ENCODE measurements at regions not wholly inside any gene's neighbourhood (a gene's known extent, or its start where the extent isn't known, plus 50 kb on each side); places are given as distances from the start of the nearest gene placed in this dataset.
"Not testable (repeated sequence)": the region's sequence is repeated elsewhere in the genome, so short reads cannot be mapped to it uniquely, and the experiment has no call there.

DNA sequence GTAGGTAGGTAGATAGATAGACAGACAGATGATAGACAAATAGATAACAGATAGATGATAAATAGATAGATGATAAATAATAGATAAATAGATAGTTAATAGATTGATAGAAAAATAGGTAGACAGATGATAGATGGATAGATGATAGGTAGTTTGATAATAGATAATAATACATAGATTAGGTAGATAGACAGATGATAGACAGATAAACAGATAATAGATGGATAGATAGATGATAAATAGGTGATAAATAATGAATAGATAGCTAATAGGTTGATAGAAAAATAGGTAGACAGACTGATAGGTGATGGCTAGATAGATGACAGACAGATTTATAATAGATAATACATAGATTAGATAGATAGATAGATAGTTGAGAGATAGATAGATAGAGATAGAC, 350.5 kb upstream of the DPP6 start:
- DNase-seq, result no peak

DNA sequence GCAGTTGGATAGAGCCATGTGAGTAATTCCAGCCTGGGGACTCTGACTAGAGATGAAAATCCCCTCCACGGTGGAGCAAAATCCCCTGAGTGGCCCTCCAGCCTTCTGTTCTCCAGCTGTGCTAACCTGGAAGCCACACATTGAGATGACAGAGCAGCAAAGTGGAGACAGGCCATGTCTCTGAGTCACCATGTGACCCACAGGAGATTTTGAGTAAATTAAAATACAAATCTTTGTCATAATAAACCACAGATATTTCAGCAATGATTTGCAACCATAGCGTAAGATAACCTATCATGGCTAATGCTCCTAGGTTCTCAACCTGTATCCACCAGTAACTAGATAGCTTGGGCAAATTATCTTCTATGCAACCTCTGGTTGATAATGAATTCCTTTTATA, 328.3 kb upstream of the DPP6 start:
- not testable (repeated sequence) for DNase-seq

DNA sequence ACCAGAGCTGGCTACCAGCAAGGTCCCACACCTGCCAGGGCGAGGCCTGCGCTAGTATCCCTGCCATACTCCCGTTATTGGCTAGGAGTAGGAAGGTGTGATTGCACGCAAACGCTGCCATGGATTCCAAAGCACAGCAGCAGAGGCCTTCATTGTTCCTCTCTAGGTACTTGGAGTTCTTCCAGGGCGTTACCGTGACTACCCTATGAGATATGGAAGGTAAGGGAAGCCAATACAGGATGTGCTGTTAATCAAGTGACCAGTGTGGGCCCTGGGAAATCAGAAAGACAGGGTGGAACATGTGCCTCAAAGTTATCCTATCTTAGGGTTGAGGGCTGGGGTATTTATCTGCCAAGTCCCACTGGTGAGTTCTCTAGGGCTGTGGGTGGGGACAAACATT, 320.7 kb upstream of the DPP6 start:
- peak; percentile 17 for DNase-seq

DNA sequence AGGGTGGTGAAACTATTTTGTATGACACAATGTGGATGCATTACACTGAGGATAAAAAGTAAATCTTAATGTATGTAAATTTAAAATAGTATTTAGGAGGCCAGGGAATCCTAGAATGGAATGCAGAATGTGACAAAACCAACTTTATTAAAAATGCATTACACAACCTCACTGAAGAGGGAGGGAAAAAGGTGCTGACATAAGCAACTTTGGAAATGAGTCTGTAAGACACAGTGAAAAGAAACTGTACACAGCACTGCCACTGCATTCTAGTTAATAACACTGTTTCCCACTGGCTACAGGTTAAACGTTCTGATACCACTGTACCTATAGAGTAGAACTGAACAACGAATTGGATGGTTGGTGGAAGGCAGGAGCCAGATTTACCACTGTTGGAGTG, 308.8 kb upstream of the DPP6 start:
- not testable (repeated sequence) for DNase-seq

DNA sequence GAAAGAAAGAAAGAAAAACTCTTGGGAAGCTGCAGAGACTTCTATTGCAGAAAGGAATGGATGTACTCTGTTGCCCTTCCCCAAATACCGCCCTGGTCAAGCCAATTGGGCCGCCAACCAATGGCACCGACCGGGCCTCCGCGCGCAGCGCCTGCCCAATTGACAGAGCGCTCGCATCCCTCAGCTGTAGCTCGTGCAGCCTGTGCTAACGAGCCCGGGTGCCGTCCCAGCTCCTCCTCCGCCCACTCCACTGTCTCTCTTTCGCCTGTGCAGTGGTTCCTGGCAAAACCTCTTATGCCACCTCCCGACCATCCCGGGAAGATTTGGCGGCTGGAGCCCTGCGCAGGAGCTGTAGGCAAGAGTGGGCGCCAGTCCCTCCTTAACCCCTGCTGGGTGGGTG, 304.2 kb upstream of the DPP6 start:
- peak; percentile 69 for DNase-seq

DNA sequence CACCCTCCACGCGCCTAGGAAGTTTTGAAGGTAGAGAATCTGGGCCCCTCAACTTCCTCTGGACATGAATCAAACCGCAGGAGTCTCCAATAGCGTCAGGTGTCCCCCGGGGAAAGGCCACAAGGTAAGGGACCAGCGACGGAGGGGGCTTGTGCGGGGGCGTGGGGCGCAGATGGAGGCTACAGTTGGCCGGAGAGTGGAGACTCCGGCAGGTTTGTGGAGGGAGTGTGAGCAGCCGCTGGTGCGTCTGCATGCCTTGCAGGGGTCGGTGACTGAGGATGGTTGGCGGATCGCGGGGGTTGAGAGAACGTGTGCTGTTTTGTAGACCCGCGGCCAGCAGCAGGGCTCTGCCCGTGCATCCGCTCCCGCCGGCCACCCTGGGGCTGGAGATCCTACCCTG, 303.3 kb upstream of the DPP6 start:
- DNase-seq, result not testable (repeated sequence)

DNA sequence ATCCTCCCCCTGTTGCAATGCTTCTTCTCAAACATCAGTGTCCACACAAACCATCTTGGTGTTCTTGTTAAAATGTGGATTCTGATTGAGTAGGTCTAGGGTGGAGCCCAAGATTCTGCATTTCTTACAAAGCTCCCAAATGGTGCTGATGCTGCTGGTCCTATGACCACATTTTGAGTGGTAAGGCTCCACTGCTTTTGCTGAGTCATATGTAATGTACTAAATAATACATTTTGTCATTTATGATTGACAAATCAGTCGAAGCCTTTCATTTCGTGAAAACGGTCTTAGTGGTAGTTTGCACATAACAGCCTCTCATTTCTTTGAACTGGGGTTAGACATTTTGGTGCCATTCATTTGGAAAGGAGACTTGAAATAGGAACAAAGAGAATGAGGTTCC, 286.3 kb upstream of the DPP6 start:
- not testable (repeated sequence) for DNase-seq

DNA sequence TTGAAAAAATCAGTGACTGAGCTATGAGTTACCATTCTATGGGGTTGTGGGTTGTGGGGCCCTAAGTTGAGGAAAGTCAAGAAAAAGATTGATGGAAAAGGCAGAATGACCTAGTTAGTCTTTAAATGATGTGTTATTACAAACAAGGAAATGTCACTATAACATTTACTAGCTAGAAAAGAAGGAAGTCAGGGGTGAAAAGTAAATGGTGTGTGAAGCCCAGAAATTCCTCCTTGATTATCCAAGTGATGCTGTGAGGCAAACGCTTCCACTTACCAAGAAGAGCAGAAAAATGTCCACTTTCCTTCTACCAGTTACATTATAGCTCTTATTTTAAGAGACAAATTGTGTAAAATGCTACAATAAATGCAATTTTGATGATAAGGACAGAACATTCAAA, 285.3 kb upstream of the DPP6 start:
- DNase-seq, result not testable (repeated sequence)

DNA sequence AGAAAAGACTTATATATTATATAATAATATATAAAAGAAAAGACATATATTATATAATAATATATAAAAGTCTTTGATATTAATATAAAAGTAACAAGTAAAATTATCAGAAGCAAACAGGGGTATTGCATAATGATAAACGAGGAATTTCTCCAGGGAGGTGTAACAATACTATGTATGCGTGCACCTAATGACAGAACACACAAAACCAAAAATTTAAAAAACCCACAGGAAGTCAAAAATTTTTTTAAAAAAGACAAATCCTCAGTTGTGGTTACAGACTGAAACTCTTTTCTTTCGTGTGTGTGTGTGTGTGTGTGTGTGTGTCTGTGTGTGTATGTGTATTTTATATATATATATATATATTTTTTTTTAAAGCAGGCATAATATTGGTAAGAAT, 279.2 kb upstream of the DPP6 start:
- no peak for DNase-seq

DNA sequence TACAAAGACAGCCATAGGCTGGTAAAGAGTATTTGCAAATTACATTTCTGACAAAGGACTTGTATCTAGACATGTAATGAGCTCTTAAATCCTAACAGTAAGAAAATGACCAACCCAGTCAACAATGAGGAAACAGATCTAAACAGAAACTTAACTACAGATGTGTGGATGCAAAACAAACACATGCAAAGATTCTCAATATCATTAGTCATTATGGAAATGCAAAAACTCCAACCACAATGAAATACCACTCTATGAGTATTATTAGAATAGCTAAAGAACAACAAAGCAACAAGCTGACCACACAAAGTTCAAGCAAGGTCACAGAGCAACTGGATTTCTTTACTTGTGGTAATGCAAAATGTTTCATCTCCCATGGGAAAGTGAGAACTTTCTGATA, 275.3 kb upstream of the DPP6 start:
- DNase-seq, result not testable (repeated sequence)

DNA sequence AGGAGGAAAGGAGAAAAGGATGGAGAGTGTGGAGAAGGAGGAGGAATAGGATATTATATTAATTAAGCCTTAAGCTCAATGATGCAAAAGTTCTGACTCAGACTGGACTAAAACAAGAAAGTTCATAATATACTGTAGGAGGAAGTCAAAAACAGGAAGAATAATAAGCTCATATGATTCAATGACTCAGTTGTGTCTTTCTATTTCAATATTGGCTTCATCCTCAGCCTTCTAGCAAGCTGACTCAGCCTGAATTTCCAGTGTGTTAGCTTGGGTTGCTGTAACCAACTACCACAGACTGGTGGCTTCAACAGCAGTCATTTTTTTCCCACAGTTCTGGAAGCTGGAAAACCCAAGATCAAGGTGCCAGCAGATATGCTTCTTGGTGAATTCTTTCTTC, 254.8 kb upstream of the DPP6 start:
- not testable (repeated sequence) for DNase-seq

DNA sequence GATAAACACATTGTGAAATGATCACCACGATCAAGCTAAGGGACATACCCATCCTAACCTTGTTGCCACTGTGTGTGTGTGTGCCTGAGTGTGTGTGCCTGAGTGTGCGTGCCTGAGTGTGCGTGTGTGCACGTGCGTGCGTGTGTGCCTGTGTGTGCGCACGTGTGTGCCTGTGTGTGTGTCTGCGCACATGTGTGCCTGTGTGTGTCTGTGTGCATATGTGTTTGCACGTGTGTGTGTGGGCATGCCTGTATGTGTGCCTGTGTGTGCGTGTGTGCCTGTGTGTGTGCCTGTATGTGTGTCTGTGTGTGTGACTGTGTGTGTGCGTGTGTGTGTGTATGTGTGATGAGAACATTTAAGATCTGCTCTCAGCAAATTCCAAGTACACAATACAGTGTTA, 244.1 kb upstream of the DPP6 start:
- no peak for DNase-seq

DNA sequence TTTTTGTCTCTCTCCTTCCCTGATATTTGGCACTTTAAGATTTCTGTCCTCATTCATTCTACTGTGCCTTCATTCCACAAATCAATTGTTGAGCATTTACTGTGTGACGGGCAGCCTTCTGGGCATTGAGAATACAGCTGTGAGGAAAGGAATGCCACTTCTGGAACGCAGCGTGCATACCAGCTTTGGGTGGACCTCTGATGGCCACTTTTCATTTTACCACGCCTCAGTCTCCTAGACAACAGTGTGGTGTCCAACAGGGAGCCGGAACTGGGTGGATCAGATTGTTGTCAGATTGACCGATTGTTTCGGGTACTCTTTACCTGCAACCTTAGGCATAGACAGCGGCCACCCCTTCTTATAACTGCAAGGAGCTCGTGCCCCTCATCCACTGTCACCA, 222.7 kb upstream of the DPP6 start:
- no peak for DNase-seq

DNA sequence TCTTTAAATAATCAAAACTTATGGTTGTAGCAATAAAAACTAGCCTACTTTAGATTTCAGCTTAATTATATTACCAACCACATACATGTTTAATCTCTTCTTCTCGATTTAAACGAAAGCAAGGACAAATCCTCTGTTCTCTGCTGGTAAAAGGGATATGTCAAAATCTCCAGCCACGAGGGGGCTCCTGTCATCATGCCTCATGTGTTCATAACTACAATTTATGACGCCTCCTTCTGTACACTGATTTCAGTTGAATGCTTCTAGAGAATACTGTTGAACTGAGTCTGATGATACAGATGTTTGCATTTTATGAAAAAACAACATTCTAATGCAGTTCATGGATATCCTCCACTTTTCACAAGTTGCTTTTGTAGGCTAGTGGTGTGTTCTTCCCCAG, 220.0 kb upstream of the DPP6 start:
- DNase-seq, result no peak

DNA sequence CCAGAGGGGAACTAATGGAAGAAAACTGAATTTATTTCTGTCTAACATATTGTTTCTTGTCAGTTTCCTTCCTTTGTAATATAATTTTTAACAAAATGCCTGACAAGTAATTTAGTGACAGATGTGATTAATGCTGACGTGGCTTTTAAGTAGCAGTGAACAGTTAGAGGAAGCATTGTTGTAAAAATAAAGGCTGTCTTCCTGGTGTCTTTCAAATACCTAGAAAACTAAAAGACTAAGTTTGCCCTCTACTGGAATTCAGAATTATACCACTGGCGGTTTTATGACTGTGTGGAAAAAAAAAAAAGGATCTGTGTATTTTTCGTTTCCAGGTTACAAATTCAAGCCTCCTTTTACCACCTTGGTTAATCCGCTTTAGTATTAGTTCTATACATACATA, 217.1 kb upstream of the DPP6 start:
- DNase-seq, result no peak

DNA sequence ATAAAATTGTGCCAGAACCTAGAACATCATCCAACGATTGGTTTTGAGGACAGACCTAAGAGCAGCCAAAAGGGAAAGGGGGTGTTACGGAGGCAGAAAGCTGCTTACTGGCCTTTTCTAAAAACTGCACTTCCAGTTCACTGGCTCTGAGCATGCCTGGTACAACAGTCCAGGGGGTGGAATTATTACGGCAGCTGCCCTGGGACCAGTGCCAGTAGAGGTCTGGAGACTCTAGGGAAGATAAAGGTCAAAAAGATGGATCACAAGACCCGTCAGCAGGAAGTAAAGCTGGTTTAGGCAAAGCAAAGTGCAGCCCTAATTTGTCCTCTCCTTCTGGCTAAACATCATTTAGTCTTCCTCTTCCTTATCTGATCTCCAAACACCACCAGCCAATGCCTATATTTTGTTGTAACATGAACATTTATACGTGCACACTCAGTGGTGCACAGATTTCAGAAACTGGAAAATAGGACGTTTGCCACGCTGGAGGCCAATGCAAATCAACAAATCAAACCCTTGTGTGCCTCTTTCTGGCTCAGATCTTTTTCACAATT, 216.4 kb upstream of the DPP6 start:
- no peak for DNase-seq

DNA sequence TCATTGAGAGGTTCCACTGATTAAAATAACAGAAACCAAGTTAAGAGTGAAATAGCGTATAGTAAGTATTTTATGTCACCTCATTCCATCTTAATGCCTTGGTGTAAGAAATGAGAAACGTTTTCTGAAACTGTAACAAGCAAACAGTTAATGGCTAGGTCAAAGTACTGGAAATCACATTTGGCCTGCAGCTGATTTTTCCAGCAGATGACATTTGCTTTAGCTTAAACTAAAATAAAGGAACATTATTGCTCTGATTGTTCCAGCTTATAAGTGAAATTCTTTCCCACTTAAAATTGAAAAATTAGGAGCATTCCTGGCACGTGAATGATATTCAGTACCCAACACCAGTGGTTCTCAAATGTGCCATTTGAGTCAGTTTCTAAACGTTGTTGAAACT, 213.6 kb upstream of the DPP6 start:
- no peak for DNase-seq

DNA sequence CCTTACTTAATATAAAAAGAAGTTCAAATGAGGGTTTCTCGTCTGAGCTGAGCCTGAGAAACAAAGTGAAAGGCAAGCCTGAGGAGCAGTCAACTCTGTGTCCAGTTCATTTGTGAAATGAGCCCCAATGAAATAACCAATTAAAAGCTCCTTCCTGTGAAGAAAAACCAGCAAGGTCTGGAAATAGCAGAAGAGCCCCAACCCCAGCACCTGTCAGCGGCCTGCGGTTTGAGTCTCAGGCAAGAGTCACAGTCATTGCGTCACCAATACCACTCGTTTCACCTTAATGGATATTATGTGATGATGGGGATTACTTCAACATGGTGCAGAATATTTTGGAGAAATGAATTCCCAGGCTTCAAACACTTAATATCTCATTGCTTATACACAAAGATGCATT, 211.3 kb upstream of the DPP6 start:
- DNase-seq, result no peak

DNA sequence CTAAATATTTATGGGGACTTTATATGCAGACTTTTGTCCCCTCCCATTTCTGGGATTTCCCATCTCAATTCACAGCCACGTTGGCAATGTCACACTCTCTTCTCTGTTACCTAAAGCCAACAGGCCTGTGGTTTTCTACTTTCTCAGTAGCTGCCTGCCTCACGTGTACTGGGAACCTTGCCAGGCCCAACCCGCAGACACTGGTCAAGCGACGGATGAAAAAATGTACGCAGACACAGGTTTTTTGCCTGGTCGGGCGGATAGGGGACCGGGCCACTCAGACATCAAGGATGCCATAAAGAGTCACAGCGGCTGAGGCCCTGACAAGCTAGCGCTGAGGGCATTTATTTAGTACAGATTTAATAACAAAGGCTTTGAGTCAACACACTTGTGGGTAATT, 204.4 kb upstream of the DPP6 start:
- no peak for DNase-seq

DNA sequence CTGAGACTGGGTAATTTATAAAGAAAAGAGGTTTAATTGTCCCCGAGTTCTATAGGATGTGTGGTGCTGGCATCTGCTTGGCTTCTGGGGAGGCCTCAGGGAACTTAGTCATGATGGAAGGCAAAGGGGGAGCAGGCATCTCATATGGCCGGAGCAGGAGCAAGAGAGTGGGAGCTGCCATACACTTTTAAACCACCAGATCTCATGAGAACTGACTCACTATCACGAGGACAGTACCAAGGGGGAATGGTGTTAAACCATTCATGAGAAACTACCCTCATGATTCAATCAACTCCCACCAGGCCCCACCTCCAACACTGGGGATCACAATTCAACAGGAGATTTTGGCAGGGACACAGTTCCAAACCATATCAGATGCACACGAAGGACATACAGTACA, 199.9 kb upstream of the DPP6 start:
- DNase-seq, result no peak

DNA sequence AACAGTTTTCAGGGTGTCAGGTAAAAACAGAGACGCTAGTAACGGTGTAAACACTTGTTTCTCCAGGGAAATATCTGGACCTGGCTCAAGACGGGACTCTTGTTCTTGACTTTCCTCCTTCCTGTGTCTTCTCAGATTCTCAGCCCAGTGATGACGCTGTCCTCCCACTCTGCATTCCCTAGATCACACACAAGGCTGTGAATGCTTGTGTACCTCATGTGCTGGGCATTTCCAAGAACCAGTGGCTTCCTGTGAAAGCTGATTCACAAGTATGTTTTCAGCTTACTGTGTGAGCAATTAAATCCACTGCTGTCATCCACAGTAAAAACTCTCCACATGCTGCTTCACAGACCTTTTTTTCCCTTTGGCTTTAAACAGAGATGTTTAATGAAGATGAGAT, 193.8 kb upstream of the DPP6 start:
- no peak for DNase-seq

DNA sequence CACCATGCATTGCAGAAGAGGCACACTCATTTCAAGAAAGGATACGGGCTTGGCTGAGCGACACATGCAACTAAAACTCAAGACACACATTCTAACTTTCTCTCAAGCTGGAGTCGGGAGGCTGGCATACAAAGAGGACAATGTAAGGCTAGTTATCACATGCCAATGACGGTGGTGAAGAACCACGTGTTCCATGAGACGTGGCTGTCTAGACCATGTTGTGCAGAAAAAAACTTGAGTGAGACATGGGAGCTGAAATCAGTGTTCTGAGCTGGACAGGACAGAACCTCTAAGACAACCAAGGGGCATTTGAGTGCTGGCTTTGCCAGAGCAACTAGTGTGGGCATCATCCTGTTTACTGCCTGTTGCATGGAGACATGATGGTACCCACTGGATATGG, 193.0 kb upstream of the DPP6 start:
- no peak for DNase-seq

DNA sequence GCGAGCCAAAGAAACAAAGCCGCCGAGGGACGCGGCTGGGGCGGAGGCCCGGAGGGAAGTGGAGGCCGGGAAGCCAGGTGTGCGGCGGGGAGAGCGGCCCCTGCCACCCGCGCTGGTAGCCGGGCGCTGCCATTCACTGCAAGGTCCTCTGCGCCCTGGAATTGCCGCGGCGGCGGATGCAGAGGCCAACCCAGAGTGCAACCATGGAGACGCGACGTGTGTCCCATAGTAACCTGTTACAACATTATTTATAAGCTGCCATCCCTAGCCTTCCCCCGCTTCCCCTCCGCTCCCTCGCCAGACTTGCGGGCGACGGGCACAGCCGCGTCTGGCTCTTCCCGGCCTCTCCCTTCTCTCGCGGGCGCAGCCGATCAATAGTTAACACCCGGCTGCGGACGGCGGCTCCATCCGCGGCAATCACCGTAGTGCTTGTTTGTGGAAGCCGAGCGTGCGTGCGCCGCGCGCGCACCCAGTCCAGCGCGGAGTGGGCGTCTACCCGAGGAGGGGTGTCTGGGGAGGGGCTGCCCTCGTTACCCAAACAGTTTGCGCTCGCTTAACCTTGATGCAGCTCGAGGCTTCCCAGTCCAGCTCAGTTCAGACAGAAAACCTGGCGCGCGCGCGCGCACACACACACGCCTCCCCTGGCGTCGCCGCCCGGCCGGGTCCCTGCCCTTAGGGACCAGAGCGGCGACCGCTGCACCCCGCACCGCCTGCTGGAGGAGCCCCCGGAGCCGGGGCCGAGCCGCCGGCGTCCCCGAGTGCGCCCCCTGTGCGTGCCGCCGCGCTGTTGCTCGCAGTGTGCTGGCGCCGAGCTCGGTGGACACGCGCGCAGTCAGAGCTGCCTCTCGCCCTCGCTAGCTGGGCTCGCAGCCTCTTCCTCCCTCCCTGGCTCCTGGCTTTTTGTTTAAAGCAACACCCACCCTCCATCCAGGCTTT, 165.4 kb upstream of the DPP6 start:
- peak; percentile 87 for DNase-seq

DNA sequence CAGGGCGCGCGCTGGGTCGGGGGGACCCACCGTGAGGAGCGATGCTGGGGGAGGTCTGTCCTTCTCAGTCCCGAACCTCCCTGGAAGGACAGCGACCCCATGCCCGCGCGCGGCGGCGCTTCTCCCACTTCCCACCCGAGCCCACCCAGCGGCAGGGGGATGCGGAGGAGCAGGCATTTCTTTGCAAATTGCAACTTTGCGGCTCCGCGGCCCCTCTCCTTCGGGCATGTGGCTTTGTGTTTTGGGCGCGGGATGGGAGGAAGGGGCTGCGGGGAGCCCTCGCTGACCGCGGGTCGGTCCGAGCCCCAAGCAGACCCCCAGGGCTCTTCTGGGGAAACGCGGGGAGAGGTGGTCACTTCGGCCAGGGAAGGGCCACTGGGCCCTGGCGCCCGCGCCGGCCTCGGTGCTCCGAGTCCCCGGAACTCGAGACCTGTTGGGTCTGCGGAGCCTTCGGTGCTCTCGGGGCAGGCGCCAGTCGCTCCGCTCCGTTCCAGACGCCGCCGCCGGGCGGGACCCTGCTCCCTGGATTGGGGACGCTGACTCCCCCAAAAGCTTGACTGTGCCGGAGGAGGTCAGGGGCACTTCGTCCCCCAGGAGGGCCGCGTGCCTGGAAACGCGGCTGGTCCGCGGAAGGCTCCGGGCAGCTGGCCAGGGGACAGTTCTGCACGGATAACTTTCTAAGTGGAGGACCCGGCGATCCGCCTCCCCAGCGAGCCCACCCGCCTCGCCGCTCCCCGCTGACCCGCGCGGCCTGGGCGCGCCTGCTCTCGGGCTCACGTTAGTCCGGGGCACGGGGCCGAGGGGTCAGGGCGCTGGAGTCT, 164.2 kb upstream of the DPP6 start:
- peak; percentile 45 for DNase-seq
